ENCODE measurements at regions not wholly inside any gene's neighbourhood (a gene's known extent, or its start where the extent isn't known, plus 50 kb on each side); places are given as distances from the start of the nearest gene placed in this dataset.

- DNase-seq (ENCODE audit: low spot score): no peak
These were observed 480.4 kb downstream of the CETN3 start for GRCh38 chr5:89929173-89929572.

- no peak for DNase-seq (ENCODE audit: low spot score)
These were observed 487.4 kb downstream of the CETN3 start for GRCh38 chr5:89922161-89922560.

GRCh38 chr5:89917112-89917511, 492.4 kb downstream of the CETN3 start:
- DNase-seq (ENCODE audit: low spot score): no peak

- no peak for DNase-seq (ENCODE audit: low spot score)
These were observed 493.4 kb downstream of the CETN3 start for GRCh38 chr5:89916131-89916530.

GRCh38 chr5:89908876-89909275, 500.7 kb downstream of the CETN3 start:
- DNase-seq (ENCODE audit: low spot score): no peak

GRCh38 chr5:89904442-89904841, 505.1 kb downstream of the CETN3 start:
- DNase-seq (ENCODE audit: low spot score): no peak

GRCh38 chr5:89901983-89902382, 507.6 kb downstream of the CETN3 start:
- no peak for DNase-seq (ENCODE audit: low spot score)

- no peak for DNase-seq (ENCODE audit: low spot score)
These were observed 508.2 kb downstream of the CETN3 start for GRCh38 chr5:89901346-89901745.

GRCh38 chr5:89900346-89900745, 509.2 kb downstream of the CETN3 start:
- no peak for DNase-seq (ENCODE audit: low spot score)

- no peak for DNase-seq (ENCODE audit: low spot score)
These were observed 510.0 kb downstream of the CETN3 start for GRCh38 chr5:89899559-89899958.

GRCh38 chr5:89893546-89893945, 516.0 kb downstream of the CETN3 start:
- no peak for DNase-seq (ENCODE audit: low spot score)

GRCh38 chr5:89885670-89886069, 523.9 kb downstream of the CETN3 start:
- no peak for DNase-seq (ENCODE audit: low spot score)

- DNase-seq (ENCODE audit: low spot score): no peak
These were observed 525.6 kb downstream of the CETN3 start for GRCh38 chr5:89883967-89884366.

GRCh38 chr5:89878140-89879132, 531.1 kb downstream of the CETN3 start:
- DNase-seq (ENCODE audit: low spot score): peak; percentile 92

- DNase-seq (ENCODE audit: low spot score): no peak
These were observed 537.6 kb downstream of the CETN3 start for GRCh38 chr5:89871906-89872305.

- no peak for DNase-seq (ENCODE audit: low spot score)
These were observed 540.2 kb downstream of the CETN3 start for GRCh38 chr5:89869346-89869745.

- no peak for DNase-seq (ENCODE audit: low spot score)
These were observed 543.1 kb downstream of the CETN3 start for GRCh38 chr5:89866410-89866809.

GRCh38 chr5:89864941-89865340, 544.6 kb downstream of the CETN3 start:
- DNase-seq (ENCODE audit: low spot score): no peak

GRCh38 chr5:89857790-89858189, 551.8 kb downstream of the CETN3 start:
- DNase-seq (ENCODE audit: low spot score): no peak

- DNase-seq (ENCODE audit: low spot score): no peak
These were observed 554.1 kb downstream of the CETN3 start for GRCh38 chr5:89855417-89855816.

- DNase-seq (ENCODE audit: low spot score): no peak
These were observed 557.6 kb downstream of the CETN3 start for GRCh38 chr5:89851911-89852310.

- no peak for DNase-seq (ENCODE audit: low spot score)
These were observed 559.1 kb downstream of the CETN3 start for GRCh38 chr5:89850513-89850865.

- peak; percentile 2 for DNase-seq (ENCODE audit: low spot score)
These were observed 559.6 kb downstream of the CETN3 start for GRCh38 chr5:89849830-89850512.
